HG03103 (cell line): ENCODE measurements at regions not wholly inside any gene's neighbourhood (a gene's known extent, or its start where the extent isn't known, plus 50 kb on each side); places are given as distances from the start of the nearest gene placed in this dataset.

Experiments used
- ATAC-seq: cut with Tn5 transposase; IDR thresholded peaks from one replicate; pipeline ENCODE4 v1.9.1; 2021; ENCODE audit warnings: low read depth; ENCODE audit not compliant: unreplicated experiment

DNA sequence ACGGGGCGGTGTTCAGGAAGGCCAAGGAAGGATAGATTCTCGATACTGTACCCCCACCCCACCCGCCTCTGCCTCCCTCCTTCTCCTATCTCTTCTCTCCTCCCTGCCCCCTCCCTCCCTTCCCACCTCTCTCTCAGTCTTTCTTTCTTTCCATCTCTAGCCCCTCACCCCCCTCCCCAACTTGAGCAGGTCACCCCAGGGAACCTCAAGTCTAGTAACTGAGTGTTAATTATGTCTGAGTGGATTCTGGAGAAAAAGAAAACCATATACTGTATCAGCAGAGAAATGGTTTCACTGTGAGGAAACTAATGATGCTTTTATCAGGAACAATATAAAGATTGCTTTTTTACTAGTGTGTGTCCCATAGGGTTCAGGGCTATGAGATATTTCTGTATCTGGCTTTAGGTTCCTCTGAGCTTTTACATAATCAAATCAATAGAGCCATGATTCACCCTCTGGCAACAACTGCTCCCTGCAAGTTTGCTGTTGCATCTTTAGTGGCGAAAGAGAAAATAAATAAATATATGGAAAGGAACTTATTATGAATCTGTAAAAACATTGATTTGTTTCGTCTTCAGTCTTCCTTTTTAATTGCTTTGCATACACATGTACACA, 639.7 kb downstream of the CCDC171 start:
- no peak for ATAC-seq

GRCh38 chr9:16193066-16193465, 640.2 kb downstream of the CCDC171 start:
- ATAC-seq = no peak

GRCh38 chr9:16196206-16196605, 643.4 kb downstream of the CCDC171 start:
- ATAC-seq = no peak

GRCh38 chr9:16197578-16198370, 644.9 kb downstream of the CCDC171 start:
- ATAC-seq = no peak

GRCh38 chr9:16198996-16199395, 646.2 kb downstream of the CCDC171 start:
- no peak for ATAC-seq

DNA sequence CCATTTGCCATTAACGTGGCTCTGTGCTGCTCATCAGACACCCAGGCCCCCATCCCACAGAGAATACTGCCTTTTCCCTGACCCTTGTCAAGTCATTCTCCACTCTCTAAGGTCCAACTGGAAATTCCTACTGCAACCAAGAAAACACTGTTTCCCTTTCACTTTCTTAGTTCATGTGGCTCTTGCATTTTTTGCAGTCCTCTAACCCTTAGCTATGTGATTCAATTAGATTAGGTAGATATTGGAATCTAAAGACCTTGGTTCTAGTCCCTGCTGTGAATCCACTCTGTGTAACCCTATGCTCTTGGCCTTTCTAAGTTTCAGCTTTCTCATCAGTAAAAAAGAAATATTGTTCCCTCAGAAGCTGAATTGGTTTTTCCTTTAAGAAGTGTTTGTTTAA, 649.4 kb downstream of the CCDC171 start:
- ATAC-seq = no peak

DNA sequence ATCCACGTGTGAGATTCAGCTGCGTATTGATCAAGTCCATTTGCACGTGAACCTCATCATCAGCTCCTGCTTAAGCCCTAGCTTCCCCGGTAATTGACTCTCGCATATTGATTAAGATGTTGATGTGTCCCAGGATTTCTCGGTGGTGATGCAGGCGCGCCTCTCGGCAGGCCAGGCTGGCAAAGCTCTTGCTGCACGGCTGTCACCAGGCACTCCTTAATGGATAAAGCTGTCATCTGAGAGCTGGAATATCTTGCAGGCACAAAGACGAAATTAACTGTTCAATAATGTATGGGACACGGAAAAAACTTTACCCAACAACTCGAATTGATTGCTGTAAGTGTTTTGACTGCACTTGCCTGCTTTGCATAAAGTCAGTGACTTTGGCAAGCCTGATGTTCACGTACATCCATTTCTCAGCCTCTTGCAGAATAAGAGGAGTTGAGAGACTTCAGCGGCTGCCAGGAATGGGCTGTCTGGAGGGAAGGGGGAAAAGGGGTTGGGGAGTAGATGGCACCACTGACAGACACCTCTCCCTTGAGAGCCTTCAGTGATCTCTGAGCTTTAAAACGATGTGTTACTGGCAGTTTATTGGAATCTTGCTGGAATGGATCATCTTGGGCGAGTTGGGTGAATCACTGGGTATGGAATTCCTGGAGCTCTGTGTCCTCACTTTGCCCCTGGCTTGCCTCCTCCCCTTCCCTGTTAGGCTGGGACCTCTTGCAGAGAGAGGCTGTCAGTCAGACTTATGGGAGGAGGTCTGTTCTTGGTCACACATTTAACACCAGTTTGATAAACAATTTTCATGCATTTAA, 650.3 kb downstream of the CCDC171 start:
- ATAC-seq = no peak

- ATAC-seq = no peak
Observed at GRCh38 chr9:16203729-16204573, 651.1 kb downstream of the CCDC171 start.

GRCh38 chr9:16205455-16205854, 652.6 kb downstream of the CCDC171 start:
- no peak for ATAC-seq

- no peak for ATAC-seq
Observed at GRCh38 chr9:16206518-16206917, 653.7 kb downstream of the CCDC171 start.

GRCh38 chr9:16207161-16207560, 654.3 kb downstream of the CCDC171 start:
- ATAC-seq = no peak

DNA sequence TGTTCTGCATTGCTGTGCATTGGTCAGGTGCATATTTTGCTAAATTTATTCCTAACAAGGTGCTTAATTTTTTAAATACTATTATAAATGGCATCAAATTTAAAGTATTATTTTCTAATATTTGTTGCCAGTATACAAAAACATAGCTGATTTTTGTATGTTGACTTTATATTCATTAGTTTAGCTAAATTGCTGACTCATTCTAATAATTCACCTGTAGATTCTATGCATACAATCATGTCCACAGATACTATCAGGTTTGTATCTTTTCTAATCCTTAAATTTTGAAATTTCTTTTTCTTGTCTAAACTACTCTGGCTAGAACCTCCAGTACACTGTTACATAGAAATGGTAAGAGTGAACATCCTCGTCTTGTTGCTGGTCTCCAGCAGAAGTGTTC, 657.6 kb downstream of the CCDC171 start:
- no peak for ATAC-seq

- no peak for ATAC-seq
Observed at GRCh38 chr9:16211946-16212345, 658.5 kb downstream of the BNC2 start.

GRCh38 chr9:16213781-16214515, 656.5 kb downstream of the BNC2 start:
- no peak for ATAC-seq

DNA sequence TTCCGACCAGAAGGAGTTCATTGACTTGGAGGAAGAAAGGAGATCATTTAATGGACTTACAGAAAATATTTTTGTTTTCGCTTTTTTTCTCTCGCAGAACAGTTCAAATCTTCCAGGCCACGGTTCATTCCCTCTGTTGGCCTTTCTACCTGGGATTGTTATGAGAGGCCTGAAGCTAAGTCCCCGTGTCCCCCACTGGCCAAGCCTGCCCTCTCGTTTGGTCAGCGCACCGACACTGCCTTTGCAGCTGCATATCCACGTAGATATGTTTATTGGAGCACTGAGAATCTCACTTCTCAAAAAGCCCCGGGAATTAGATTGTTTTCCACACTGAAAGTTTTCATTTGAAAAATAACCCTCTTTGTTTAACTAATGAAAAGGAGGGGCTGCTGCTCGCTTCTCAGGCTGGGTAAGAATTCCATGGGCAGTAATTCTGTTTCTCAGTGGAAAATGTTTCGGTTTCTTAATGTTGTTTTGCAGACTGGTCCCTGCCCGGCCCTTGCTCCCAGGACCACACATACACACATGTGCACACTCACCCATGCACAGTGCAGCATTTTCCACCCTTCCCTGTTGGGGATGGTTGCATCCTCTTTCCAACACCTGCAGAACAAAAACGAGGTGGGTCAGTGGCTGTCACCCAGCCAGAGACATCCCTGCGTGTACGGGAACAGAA, 655.7 kb downstream of the BNC2 start:
- no peak for ATAC-seq

DNA sequence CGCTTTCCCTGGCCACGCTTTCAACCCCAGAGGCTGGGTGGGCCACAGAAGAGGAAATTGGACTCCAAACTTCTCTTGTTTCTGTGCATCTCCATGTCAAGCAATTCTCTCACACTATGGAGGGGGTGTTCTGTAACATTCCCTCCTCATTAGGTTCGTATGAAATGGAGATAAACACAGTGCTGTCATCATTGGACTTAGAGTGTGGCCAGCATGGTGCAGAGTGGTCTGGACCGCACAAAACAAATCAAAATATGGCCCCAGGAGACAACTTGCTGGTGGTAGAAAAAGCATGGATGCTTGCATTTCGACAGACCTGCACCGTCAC, 655.2 kb downstream of the BNC2 start:
- no peak for ATAC-seq

DNA sequence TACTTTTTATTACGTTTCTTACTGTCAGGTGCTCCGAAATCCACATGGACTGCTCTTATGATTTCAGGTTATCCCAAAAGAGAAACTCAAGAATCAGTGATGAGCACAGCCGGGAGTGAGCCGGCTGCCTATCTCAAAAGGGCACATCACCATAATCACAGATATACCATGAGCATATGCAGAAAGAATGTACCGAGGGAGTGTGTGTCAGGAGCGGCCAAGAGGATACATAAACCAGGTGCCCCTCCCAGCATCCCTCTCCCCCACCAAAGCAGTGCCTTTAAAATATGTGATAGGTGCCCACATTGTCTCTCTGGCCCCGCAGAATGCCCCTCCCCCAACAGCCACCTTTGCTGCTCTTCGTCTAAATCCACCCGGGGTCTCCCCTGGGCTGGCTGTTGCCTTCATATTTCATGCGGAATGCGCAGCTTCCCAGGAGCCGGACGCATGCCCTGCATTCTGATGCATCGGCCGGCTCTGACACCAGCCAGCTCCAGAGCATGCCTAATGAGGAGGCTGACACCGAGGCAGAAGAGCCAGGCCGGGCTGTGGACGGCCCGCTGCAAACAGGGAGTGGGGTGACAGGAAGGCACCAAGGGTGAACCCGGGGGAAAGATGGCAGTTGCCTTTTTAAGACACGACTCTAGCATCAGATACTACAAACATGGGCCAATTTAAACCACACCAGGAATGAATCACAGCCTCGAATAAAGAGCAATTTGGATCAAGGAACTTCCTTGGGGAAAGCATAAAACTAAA, 652.3 kb downstream of the BNC2 start:
- ATAC-seq = no peak

- ATAC-seq = no peak
Observed at GRCh38 chr9:16221366-16221765, 649.1 kb downstream of the BNC2 start.
